HG02798 (cell line): ENCODE measurements at regions not wholly inside any gene's neighbourhood (a gene's known extent, or its start where the extent isn't known, plus 50 kb on each side); places are given as distances from the start of the nearest gene placed in this dataset.

ENCODE experiments used
- ATAC-seq: cut with Tn5 transposase; IDR thresholded peaks from one replicate; pipeline ENCODE4 v1.9.1; 2021; ENCODE audit warnings: mild to moderate bottlenecking; ENCODE audit not compliant: unreplicated experiment, poor library complexity

DNA sequence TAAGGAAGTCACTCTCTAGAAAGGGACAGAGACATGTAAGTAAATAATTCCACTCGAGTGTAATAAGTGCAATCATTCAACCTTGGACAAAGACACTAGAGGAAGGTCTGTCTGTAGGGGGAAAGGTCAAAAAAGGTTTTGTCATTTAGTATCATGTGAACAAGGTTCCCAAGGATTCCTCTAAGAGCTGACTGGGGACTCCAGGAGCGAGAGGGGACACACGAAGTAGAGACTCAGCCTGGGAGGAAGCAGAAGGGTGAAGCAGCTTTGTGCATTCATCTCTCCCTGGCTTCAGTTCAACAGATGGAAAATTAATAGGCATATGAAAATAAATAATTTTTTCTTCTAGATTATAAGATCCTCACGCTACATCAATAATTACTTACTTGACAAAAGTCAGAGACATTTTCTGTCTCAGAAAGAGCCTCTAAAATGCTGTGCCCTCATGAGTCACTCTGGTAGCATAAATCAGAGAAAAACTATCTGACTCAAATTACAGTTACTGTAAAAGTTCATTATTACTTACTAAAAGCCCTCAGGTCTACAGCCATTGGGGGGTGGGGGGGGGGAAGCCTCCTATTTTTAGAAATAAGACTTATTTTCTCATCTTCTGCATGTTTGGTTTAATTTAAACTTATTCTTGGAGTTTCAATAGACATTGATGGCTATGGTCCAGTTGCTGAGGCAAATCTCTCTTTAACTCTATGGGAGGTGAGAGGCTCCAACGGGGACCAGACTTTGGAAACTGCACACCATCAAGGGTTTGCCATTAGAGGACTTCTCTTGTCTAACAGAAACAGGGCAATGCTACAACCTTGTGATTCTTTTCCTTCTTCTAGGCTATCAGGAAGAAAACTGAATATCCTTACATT, 275.1 kb upstream of the KLF14 start:
- no peak for ATAC-seq

GRCh38 chr7:131010029-131010716, 276.2 kb upstream of the KLF14 start:
- no peak for ATAC-seq

DNA sequence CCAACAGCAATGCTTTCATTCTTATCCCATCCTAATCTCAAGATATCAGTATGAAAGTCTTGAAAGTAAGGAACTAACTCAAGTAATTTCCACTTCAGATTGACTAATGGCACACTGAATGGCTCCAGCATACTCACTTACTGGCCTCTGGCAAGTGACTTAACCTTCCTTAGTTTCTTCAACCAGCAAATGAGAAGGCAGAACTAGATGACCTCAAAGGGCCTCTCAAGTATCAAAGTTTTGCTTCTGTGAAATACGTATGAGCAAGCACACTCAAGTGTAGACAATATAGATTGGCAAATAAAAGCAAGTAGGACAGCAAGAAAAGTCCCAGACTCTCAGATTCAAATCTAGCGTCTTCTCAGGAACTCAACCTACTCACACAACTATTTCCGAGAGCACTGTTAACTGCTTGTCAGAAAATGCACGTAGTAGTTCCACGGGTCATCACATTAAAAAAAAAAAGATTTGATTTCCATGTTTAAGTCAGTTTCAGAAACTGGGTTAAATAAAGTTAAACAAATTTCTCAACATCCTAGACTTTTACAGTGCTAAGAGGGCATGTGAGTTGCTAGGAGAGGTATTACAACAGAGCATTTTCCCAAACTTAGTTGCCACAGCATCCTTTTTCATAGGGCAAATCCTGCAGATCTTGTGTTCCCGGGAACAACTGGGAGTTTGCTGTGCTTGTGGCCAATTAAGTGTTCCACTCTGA, 276.9 kb upstream of the KLF14 start:
- ATAC-seq, result no peak

DNA sequence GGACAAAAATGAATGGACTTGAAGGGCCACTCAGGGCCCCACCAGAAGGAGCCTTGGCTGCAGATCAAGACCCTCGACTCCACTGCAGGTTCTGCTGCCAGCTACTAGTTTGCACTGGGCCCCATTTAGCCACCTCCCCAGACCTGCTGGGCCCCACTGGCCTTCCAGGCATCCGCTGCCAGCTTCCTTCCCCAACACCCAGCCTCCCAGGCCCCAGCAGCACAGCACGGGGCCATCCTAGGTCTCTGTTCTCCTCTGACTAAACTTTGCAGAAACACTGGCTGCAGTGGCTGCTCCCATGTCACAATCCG, 277.4 kb upstream of the KLF14 start:
- ATAC-seq, result no peak

- ATAC-seq, result no peak
Measured at GRCh38 chr7:131011976-131012375, 278.0 kb upstream of the KLF14 start.

GRCh38 chr7:131012477-131013031, 278.5 kb upstream of the KLF14 start:
- ATAC-seq, result no peak

DNA sequence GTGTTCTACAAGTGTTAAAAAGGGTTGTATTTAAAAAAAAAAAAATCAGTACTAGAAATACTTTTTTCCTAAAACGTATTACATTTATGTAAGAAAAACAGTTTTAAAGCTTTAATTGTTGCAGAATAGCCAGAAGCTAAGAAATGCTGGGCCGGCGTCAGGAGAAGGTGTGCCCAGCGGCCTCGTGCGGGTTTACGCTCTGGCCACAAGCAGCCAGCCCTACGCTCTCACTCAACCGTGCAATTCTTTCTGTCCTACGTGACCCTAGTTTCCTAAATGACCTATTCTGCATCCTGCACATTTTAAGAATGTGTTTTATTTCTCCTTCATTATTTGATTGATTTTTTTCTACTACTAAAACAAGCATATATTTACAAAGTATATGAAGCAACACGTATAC, 279.7 kb upstream of the KLF14 start:
- no peak for ATAC-seq

DNA sequence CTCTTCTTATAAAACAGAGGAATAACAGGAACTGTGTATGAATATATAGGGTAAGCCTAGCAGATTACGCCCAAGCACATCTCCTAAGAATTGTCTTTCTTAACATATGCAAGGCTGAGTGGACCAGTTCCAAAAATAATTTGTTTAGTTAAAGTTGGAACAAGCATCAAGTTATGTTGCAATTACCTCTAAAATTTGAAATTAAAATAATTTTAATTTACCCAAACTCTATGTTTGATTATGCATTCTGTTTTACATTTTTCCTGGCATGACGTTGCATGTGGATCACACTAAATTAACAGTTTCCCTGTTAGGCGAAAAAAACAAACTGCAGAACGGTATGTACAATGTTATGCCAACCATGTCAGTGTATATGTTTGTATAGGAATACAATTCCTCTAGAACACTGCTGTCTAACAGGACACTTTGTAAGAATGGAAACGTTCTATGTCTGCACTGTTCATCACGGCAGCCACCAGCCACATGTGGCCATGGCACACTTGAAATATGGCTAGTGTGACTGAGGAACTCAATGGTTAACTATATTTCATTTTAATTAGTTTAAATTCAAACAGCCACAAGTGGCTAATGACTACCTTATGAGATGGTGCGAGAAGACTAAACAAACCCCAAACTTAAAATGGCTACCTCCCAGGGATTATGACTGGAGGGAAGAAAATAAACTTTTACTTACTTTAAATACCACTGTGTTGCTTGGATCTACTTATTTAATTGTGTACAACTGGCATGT, 281.1 kb upstream of the KLF14 start:
- no peak for ATAC-seq

DNA sequence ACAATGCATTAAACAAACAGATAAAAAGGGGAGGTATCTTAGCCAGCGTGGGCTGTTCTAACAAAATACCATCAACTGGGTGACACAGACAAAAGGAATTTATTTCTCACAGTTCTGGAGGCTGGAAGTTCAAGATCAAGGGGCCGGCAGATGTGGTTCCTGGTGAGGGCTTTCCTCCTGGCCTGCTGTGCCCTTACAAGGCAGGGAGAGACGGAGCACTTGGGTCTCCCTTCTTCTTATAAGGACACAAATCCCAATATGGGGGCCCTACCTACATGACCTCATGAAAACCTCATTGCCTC, 281.6 kb upstream of the KLF14 start:
- ATAC-seq, result no peak

- no peak for ATAC-seq
Measured at GRCh38 chr7:131016230-131016629, 282.2 kb upstream of the KLF14 start.

DNA sequence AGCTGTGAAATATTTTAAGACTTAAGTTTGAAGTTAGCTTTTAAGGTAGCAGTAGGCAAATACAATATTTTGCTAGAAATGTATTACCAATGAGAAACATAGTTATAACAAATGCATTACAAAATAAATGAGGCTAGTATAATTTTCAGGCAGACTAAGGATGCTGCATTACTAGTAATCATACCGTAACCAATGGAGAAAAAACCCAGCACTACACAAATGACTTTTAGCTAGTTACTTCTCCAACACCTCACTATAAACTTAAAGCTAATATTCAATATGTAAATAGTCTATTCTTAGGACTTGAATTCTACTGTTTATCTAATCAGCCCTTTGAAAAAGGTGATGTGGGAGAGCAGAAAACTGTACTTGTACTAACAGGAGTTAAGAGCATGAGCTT, 285.3 kb upstream of the KLF14 start:
- no peak for ATAC-seq

DNA sequence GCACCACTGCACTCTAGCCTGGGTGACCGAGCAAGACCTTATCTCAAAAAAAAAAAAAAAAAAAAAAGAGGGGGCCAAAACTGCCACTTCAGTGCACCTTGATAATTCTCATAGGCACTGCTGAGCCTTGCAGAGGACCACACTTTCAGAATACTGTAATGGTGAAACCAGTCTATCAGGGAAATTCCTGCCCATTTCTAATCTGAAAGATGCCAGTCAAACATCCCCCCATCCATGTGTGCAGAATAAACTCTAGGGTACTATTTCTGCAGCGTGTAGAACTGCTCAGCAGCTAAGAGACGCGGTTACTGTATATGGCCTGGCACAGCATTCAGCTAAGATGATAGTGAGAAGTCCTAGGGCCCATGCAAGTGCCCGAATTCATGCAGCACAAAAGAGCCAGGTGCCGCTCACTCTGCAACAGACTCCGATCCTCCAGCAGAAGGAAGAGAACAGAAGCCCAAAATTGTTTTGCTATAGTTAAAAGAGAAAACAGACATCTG, 286.8 kb upstream of the KLF14 start:
- ATAC-seq, result peak; percentile 59

- peak; percentile 49 for ATAC-seq
Measured at GRCh38 chr7:131021460-131021859, 287.5 kb upstream of the KLF14 start.

DNA sequence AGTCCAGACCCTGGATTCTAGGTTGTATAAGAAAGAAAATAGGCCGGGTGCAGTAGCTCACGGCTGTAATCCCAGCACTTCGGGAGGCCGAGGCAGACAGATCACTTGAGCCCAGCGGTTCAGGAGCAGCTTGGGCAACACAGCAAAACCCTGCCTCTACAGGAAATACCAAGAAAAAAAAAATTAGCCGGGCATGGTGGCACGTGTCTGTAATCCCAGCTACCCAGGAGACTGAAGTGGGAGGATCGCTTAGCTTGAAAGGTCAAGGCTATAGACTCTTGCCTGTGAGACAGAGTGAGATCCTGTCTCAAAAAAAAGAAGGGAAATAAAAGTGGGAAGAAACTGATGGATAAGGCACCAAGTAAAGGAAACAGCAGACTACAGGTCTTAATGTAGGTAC, 287.9 kb upstream of the KLF14 start:
- no peak for ATAC-seq

- peak; percentile 31 for ATAC-seq
Measured at GRCh38 chr7:131026297-131027000, 292.4 kb upstream of the KLF14 start.

DNA sequence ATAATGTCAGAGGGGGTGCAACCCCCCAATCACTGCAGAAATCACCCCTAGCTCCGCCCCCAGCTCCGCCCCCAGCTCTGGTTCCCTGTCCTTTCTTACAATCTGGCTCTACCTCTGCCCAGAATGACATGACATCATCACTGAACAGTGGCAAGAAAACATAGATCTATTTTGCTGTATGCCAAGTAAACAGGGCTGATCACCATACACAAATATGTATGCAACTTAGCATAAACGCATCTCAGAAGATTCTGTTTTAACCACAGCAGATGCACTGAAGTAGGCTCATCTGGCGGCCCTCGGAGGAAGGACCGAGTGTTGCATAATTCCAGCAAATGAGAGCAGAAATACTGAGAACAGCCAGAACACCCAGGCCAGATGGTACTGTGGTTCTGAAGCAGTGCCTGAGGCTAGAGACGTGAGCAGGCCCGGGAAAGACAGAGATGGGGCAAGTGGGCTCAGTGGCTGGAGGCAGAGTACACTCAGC, 293.3 kb upstream of the KLF14 start:
- no peak for ATAC-seq

DNA sequence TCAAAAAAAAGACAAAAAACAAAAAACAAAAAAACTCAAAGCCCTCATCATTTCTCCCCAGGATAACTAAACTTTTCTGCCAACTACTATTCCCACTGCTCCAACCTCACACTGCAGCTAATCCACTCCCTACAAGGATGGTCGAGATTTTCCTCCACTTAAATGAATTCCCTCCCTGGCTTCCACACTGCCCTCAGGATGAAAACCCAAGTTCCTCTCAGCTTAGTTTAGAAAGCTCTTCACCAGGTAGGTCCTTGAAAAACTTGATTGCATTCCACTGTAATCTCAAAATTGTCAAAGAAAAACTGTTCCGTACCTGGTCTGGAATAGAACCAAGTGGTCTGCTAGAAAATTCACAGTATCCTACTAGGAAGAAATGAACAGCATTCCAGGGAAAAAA, 294.3 kb upstream of the KLF14 start:
- ATAC-seq, result no peak

- no peak for ATAC-seq
Measured at GRCh38 chr7:131029002-131029401, 295.0 kb upstream of the KLF14 start.

DNA sequence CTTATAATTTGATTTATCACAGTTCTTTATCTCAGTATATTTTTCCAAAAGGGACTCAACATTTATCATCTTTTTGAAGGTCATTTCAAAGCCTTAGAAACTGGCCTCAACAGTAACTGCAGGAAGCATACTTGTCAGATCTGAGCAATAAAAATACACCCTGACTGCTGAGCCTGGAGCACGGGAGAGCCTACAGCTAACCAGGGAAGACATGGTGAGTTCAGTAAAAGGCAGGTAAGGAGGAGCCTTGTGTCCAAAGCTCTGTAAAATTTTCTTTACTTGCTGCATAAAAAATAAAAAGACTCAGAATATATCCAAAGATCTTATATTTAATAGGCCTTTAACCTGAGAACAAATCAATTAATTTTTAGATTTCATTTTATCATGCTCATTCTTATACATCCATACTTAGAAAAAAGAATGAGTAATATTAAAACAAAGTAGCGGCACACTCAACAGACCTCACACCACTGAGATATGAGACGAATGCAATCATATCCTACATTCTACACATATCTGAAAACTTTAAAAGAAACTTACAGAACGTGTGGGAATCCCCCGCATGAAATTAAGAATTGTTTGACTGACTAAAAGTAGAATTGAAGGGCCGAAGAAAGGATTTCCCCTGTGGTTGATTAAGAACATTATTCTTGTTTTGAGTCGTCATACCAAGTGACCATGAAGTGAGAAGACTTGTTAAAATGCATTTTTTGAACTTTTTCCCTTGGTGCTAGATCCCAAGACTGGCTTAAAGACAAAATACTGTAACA, 296.4 kb upstream of the MKLN1 start:
- ATAC-seq, result peak; percentile 75
